AG04450 (cell line): ENCODE measurements at regions not wholly inside any gene's neighbourhood (a gene's known extent, or its start where the extent isn't known, plus 50 kb on each side); places are given as distances from the start of the nearest gene placed in this dataset.

Experiments
- CTCF ChIA-PET: fragments of 300-600, 350-600 bp; formaldehyde crosslinking; extraction: SDS; loops from one replicate; lab custom pipeline; 2022; ENCODE audit warnings: antibody characterized with exemption, inconsistent platforms; lab: Charles Lee
- POLR2A ChIA-PET: fragments of 350-600 bp; formaldehyde crosslinking; extraction: SDS; loops from one replicate; lab custom pipeline; 2021; ENCODE audit warnings: antibody characterized with exemption, inconsistent platforms; lab: Yijun Ruan, JAX
- DNase-seq: peaks from one replicate; pipeline ENCODE4 v3.0.0-alpha.2; 2011; ENCODE audit warnings: low read depth, low spot score
- H3K27ac ChIP-seq: one replicate; pipeline ENCODE4 v1.5.1; 2012; ENCODE audit warnings: low read depth, low read length, control low read depth
- H3K27me3 ChIP-seq: one replicate; pipeline ENCODE4 v1.6.0; 2012; ENCODE audit warnings: low read length; ENCODE audit not compliant: control insufficient read depth, insufficient read depth
- H3K4me3 ChIP-seq: 2 replicates; pipeline ENCODE4 v1.5.1; 2011; ENCODE audit warnings: mild to moderate bottlenecking, low read depth, low read length, control low read depth
- H3K9me3 ChIP-seq: 2 replicates; pipeline ENCODE4 v1.5.1; 2012; ENCODE audit warnings: low read length; ENCODE audit not compliant: control insufficient read depth, insufficient read depth
- TF ChIP-seq, protein P1 (sequence below): IDR thresholded peaks from 2 replicates; pipeline ENCODE4 v1.5.1; 2011; ENCODE audit warnings: low read depth, low read length, control low read depth, inconsistent platforms

- H3K27me3 ChIP-seq, result no peaks in the 10 kb centered on the region
Measured at GRCh38 chr4:23741681-23742191, 148.1 kb downstream of the PPARGC1A start.

GRCh38 chr4:23737571-23737970 is 152.3 kb downstream of the PPARGC1A start:
- Histone ChIP-seq H3K27me3 (no peaks in the 10 kb centered on the region), H3K9me3 (no peaks in the 10 kb centered on the region), H3K27ac (no peak overlapping the region), H3K4me3 (no peak overlapping the region)
- no peak for DNase-seq
- ChIA-PET CTCF (no interaction called here), POLR2A (no interaction called here)
- TF ChIP-seq, protein P1, sequence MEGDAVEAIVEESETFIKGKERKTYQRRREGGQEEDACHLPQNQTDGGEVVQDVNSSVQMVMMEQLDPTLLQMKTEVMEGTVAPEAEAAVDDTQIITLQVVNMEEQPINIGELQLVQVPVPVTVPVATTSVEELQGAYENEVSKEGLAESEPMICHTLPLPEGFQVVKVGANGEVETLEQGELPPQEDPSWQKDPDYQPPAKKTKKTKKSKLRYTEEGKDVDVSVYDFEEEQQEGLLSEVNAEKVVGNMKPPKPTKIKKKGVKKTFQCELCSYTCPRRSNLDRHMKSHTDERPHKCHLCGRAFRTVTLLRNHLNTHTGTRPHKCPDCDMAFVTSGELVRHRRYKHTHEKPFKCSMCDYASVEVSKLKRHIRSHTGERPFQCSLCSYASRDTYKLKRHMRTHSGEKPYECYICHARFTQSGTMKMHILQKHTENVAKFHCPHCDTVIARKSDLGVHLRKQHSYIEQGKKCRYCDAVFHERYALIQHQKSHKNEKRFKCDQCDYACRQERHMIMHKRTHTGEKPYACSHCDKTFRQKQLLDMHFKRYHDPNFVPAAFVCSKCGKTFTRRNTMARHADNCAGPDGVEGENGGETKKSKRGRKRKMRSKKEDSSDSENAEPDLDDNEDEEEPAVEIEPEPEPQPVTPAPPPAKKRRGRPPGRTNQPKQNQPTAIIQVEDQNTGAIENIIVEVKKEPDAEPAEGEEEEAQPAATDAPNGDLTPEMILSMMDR, result no peak

More at GRCh38 chr4:23741681-23742191, 148.1 kb downstream of the PPARGC1A start:
- TF ChIP-seq, protein P1, result no peak
- no peak overlapping the region for H3K4me3 ChIP-seq
- ChIA-PET CTCF (no interaction called here), POLR2A (no interaction called here)
- no peak overlapping the region for H3K27ac ChIP-seq
- H3K9me3 ChIP-seq, result no peaks in the 10 kb centered on the region
- DNase-seq, result no peak

DNA sequence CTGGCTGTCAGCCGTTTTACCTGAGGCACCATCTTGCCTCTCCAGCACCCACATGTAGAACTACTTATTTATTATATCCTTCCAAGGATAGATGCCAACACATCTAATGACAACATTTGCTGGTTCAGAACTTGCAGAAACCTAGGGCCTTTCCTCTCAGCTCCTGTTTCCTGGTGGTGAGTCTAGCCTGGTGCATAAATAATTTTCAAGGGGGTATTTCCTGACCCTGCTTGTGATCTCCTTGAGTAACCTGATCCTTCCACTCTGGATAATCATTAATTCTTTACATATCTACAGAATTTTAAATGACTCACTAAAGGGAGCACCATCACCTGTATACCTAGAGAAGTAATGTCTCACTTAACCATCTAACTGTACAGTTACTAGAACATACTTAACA is 153.4 kb downstream of the PPARGC1A start:
- TF ChIP-seq, protein P1, result no peak
- POLR2A ChIA-PET, result no interaction called here
- DNase-seq, result no peak

DNA sequence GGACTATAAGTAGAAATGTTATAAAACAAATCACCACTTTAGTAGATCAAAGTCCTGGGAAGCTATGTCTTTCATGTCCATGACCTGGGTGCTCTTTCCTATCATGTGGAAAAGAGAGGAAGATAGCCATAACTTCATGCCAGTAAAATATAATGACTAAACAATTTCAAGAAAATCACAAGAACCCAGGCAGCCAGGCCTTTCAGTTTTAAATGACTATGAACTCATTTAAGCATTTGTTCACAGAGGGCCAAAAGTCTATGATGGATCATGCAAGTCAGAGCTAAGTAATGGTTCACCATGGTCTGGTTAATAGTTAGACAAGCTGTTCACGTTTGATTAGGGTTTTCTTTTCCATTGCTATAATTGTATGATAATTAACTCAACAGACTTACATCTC is 155.8 kb downstream of the PPARGC1A start:
- Histone ChIP-seq H3K27ac (no peak overlapping the region), H3K27me3 (no peaks in the 10 kb centered on the region), H3K9me3 (no peaks in the 10 kb centered on the region), H3K4me3 (no peak overlapping the region)
- POLR2A ChIA-PET, result no interaction called here
- no peak for DNase-seq
- CTCF ChIA-PET, result interaction anchor here (1.8 kb wide), 1 partner anchor 16 kb away, joined by 4 read pairs; no protein-coding TSS in a partner anchor
- TF ChIP-seq, protein P1, result no peak

More for the DNA sequence above, 153.4 kb downstream of the PPARGC1A start:
- Histone ChIP-seq H3K4me3 (no peak overlapping the region), H3K27ac (no peak overlapping the region), H3K9me3 (no peaks in the 10 kb centered on the region), H3K27me3 (no peaks in the 10 kb centered on the region)
- CTCF ChIA-PET, result no interaction called here

DNA sequence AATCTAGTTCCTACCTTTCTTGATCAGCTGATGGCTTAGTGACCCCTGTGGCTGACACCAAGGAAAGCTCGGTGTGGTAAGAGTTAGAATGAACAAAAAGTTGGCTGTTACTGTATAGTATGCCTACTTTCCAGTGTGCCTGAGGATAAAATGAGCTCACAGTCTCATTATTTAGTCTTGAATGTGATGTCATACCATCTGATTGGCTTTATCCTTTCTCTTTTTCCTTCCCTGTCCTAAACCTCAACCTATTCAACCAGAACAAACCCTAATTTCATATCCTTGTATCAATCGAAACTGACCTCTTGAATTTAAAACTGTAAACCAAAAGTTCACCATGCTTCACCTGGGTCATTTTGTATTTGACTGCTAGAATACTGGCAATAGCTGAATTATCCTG is 156.4 kb downstream of the PPARGC1A start:
- H3K4me3 ChIP-seq, result no peak overlapping the region
- H3K27ac ChIP-seq, result no peak overlapping the region
- DNase-seq, result no peak
- CTCF ChIA-PET, result interaction anchor here (1.8 kb wide), 1 partner anchor 16 kb away, joined by 4 read pairs; no protein-coding TSS in a partner anchor
- no peaks in the 10 kb centered on the region for H3K9me3 ChIP-seq
- TF ChIP-seq, protein P1, result no peak
- POLR2A ChIA-PET, result no interaction called here
- no peaks in the 10 kb centered on the region for H3K27me3 ChIP-seq
